ENCODE measurements at regions not wholly inside any gene's neighbourhood (a gene's known extent, or its start where the extent isn't known, plus 50 kb on each side); places are given as distances from the start of the nearest gene placed in this dataset.
"Not testable (repeated sequence)": the region's sequence is repeated elsewhere in the genome, so short reads cannot be mapped to it uniquely, and the experiment has no call there.

- no peak for DNase-seq
Measured at GRCh38 chr3:187852842-187853730, 107.8 kb upstream of the BCL6 start.

- DNase-seq: no peak
Measured at GRCh38 chr3:187855131-187855530, 109.9 kb upstream of the BCL6 start.

- DNase-seq: peak in 1 of 2 experiments; percentile 45
Measured at GRCh38 chr3:187856555-187856954, 111.3 kb upstream of the BCL6 start.

GRCh38 chr3:187858041-187858440 lies 112.8 kb upstream of the BCL6 start:
- no peak for DNase-seq

GRCh38 chr3:187858711-187859110 lies 113.4 kb upstream of the BCL6 start:
- peak in 1 of 2 experiments; percentile 21 for DNase-seq

GRCh38 chr3:187862701-187863277 lies 117.5 kb upstream of the BCL6 start:
- DNase-seq: not testable (repeated sequence)

GRCh38 chr3:187870360-187871203 lies 125.3 kb upstream of the BCL6 start:
- no peak for DNase-seq

GRCh38 chr3:187871204-187871591 lies 125.9 kb upstream of the BCL6 start:
- no peak for DNase-seq

GRCh38 chr3:187871848-187872247 lies 126.6 kb upstream of the BCL6 start:
- no peak for DNase-seq

- DNase-seq: no peak
Measured at GRCh38 chr3:187873843-187874242, 128.6 kb upstream of the BCL6 start.

GRCh38 chr3:187875863-187876262 lies 130.6 kb upstream of the BCL6 start:
- no peak for DNase-seq

GRCh38 chr3:187878772-187879518 lies 133.7 kb upstream of the BCL6 start:
- DNase-seq: no peak

- no peak for DNase-seq
Measured at GRCh38 chr3:187880441-187880840, 135.2 kb upstream of the BCL6 start.

GRCh38 chr3:187880851-187881250 lies 135.6 kb upstream of the BCL6 start:
- no peak for DNase-seq

- DNase-seq: no peak
Measured at GRCh38 chr3:187888701-187889100, 143.4 kb upstream of the BCL6 start.

- DNase-seq: no peak
Measured at GRCh38 chr3:187889106-187889505, 143.8 kb upstream of the BCL6 start.

- no peak for DNase-seq
Measured at GRCh38 chr3:187889601-187890404, 144.5 kb upstream of the BCL6 start.

- DNase-seq: not testable (repeated sequence)
Measured at GRCh38 chr3:187890405-187890752, 145.1 kb upstream of the BCL6 start.

- no peak for DNase-seq
Measured at GRCh38 chr3:187896646-187897045, 151.4 kb upstream of the BCL6 start.

- DNase-seq: no peak
Measured at GRCh38 chr3:187899246-187899645, 154.0 kb upstream of the BCL6 start.

- no peak for DNase-seq
Measured at GRCh38 chr3:187900993-187901755, 155.9 kb upstream of the BCL6 start.
